ENCODE measurements at regions not wholly inside any gene's neighbourhood (a gene's known extent, or its start where the extent isn't known, plus 50 kb on each side); places are given as distances from the start of the nearest gene placed in this dataset.

- Histone ChIP-seq H3K27ac (no peak overlapping the region), H3K27me3 (no peaks in the 10 kb centered on the region), H3K36me3 (replicated peaks in 1 of 2; ENCODE audit: insufficient read depth in 1 of 2, low read depth in 2 of 2) (no peaks in the 10 kb centered on the region), H3K4me1 (peaks cover 5% of the 10 kb centered on the region), H3K4me3 (no peak overlapping the region), H3K9me3 (no peaks in the 10 kb centered on the region)
- 84 to 86% methylated on average over 16 to 24 of the region's 24 CpGs for WGBS, 2 donors
- TF ChIP-seq POLR2A (IDR thresholded peaks at IDR 0.05) (no peak), CTCF (IDR thresholded peaks at IDR 0.05) (no peak)
- DNase-seq: peak in 2 of 4 donors; percentile 6 to 9
- no peak for ATAC-seq
- intact Hi-C loops (cut with DNase I): no loop called here
Measured at GRCh38 chr10:132486539-132487121, 51.0 kb upstream of the INPP5A start.

GRCh38 chr10:132487241-132488135 is 50.1 kb upstream of the INPP5A start:
- no peaks in the 10 kb centered on the region for H3K9me3 ChIP-seq
- DNase-seq (peak in 1 of 4 donors; percentile 7), ATAC-seq (no peak)
- H3K27ac ChIP-seq: no peak overlapping the region
- H3K27me3 ChIP-seq: no peaks in the 10 kb centered on the region
- 89% methylated on average over 23 to 36 of the region's 41 CpGs for WGBS, 2 donors
- H3K4me1 ChIP-seq: no peaks in the 10 kb centered on the region
- no peaks in the 10 kb centered on the region for H3K36me3 ChIP-seq (replicated peaks in 1 of 2; ENCODE audit: insufficient read depth in 1 of 2, low read depth in 2 of 2)
- no peak for TF ChIP-seq CTCF (IDR thresholded peaks at IDR 0.05)
- no peak for TF ChIP-seq POLR2A (IDR thresholded peaks at IDR 0.05)
- H3K4me3 ChIP-seq: no peak overlapping the region
- intact Hi-C loops (cut with DNase I): no loop called here
